ENCODE measurements at regions not wholly inside any gene's neighbourhood (a gene's known extent, or its start where the extent isn't known, plus 50 kb on each side); places are given as distances from the start of the nearest gene placed in this dataset.

GRCh38 chr12:90064852-90065801 is 356.5 kb upstream of the ATP2B1 start:
- peaks cover 0 to 21% (median 2%) of the 10 kb centered on the region in 4 donors for H3K4me1 ChIP-seq
- intact Hi-C loops (cut with DNase I): no loop called here
- 70 to 82% methylated on average over 4 of the region's 4 CpGs for WGBS, 2 donors
- H3K27ac ChIP-seq: no peak overlapping the region
- no peak overlapping the region for H3K4me3 ChIP-seq
- H3K27me3 ChIP-seq: no peaks in the 10 kb centered on the region
- no peak for TF ChIP-seq CTCF (IDR thresholded peaks at IDR 0.05)
- TF ChIP-seq POLR2AphosphoS5 (IDR thresholded peaks at IDR 0.05): no peak
- TF ChIP-seq POLR2A (IDR thresholded peaks at IDR 0.05): no peak
- no peak for TF ChIP-seq EP300 (IDR thresholded peaks at IDR 0.05)
- no peak for DNase-seq
- H3K9me3 ChIP-seq: no peaks in the 10 kb centered on the region
- H3K36me3 ChIP-seq: no peaks in the 10 kb centered on the region

GRCh38 chr12:90062799-90063198 is 354.2 kb upstream of the ATP2B1 start:
- H3K27ac ChIP-seq: no peak overlapping the region
- intact Hi-C loops (cut with DNase I): no loop called here
- no peak for DNase-seq
- 76 to 82% methylated on average over 4 of the region's 4 CpGs for WGBS, 2 donors
- H3K4me1 ChIP-seq: peaks cover 0 to 32% (median 11%) of the 10 kb centered on the region in 4 donors
- H3K9me3 ChIP-seq: no peaks in the 10 kb centered on the region
- no peaks in the 10 kb centered on the region for H3K27me3 ChIP-seq
- H3K36me3 ChIP-seq: no peaks in the 10 kb centered on the region
- TF ChIP-seq POLR2AphosphoS5 (IDR thresholded peaks at IDR 0.05) (no peak), CTCF (IDR thresholded peaks at IDR 0.05) (no peak), EP300 (IDR thresholded peaks at IDR 0.05) (no peak), POLR2A (IDR thresholded peaks at IDR 0.05) (no peak)
- H3K4me3 ChIP-seq: no peak overlapping the region

- Histone ChIP-seq H3K27ac (peak overlapping the region in 2 of 4 donors; percentile 9 to 46), H3K4me3 (no peak overlapping the region), H3K36me3 (no peaks in the 10 kb centered on the region), H3K4me1 (peaks cover 0 to 32% (median 11%) of the 10 kb centered on the region in 4 donors), H3K27me3 (no peaks in the 10 kb centered on the region), H3K9me3 (no peaks in the 10 kb centered on the region)
- 84 to 90% methylated on average over 2 of the region's 2 CpGs for WGBS, 2 donors
- DNase-seq: no peak
- TF ChIP-seq CTCF (IDR thresholded peaks at IDR 0.05) (no peak), POLR2A (IDR thresholded peaks at IDR 0.05) (no peak), EP300 (IDR thresholded peaks at IDR 0.05) (no peak), POLR2AphosphoS5 (IDR thresholded peaks at IDR 0.05) (no peak)
- intact Hi-C loops (cut with DNase I): no loop called here
Measured at GRCh38 chr12:90061809-90062208, 353.2 kb upstream of the ATP2B1 start.

GRCh38 chr12:90060031-90060430 is 351.4 kb upstream of the ATP2B1 start:
- DNase-seq: no peak
- TF ChIP-seq POLR2AphosphoS5 (IDR thresholded peaks at IDR 0.05) (no peak), EP300 (IDR thresholded peaks at IDR 0.05) (no peak), CTCF (IDR thresholded peaks at IDR 0.05) (no peak), POLR2A (IDR thresholded peaks at IDR 0.05) (no peak)
- peaks cover 0 to 31% (median 11%) of the 10 kb centered on the region in 4 donors for H3K4me1 ChIP-seq
- intact Hi-C loops (cut with DNase I): no loop called here
- H3K9me3 ChIP-seq: no peaks in the 10 kb centered on the region
- WGBS, 2 donors: 82 to 99% methylated on average over 1 of the region's 1 CpG
- H3K4me3 ChIP-seq: no peak overlapping the region
- H3K27me3 ChIP-seq: no peaks in the 10 kb centered on the region
- H3K36me3 ChIP-seq: no peaks in the 10 kb centered on the region
- no peak overlapping the region for H3K27ac ChIP-seq

Data from sigmoid colon (tissue), 6 donors.